ENCODE measurements at regions not wholly inside any gene's neighbourhood (a gene's known extent, or its start where the extent isn't known, plus 50 kb on each side); places are given as distances from the start of the nearest gene placed in this dataset.

GRCh38 chr3:193902607-193903511 is 233.1 kb upstream of the HES1 start:
- Histone ChIP-seq H3K36me3 (ENCODE audit: insufficient read depth, low read length) (no peaks in the 10 kb centered on the region), H3K27me3 (ENCODE audit: insufficient read depth, low read length, poor library complexity, severe bottlenecking) (no peaks in the 10 kb centered on the region), H3K9me3 (ENCODE audit: low read length) (no peaks in the 10 kb centered on the region), H3K4me3 (ENCODE audit: low read length) (no peak overlapping the region), H3K27ac (ENCODE audit: low read depth, low read length) (no peak overlapping the region), H3K4me1 (ENCODE audit: insufficient read depth, low read length) (no peaks in the 10 kb centered on the region)
- Mint-ChIP-seq H3K36me3 (no peaks in the 10 kb centered on the region), H3K9me3 (no peaks in the 10 kb centered on the region), H3K4me3 (no peak overlapping the region), H3K4me1 (no peaks in the 10 kb centered on the region), H3K27me3 (peaks cover 6 to 9% of the 10 kb centered on the region in 2 donors), H3K27ac (no peak overlapping the region)
- ChIA-PET CTCF (no interaction called here), POLR2A (no interaction called here)
- no peak for DNase-seq

DNA sequence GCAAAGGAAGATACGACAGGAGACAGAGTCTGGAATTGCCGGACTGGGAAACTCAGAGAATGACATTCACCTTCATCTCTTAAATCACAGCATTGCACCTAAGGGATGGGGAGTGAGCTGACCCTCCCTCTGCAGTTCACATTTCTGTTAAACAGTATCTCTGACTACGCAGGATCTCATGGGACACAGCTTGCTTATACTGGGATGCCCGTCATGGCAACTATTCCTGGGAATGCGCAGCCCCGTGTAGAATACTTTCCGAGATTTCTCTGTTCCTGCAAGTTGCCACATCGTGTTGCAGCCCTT is 232.5 kb upstream of the HES1 start:
- H3K9me3 Mint-ChIP-seq = no peaks in the 10 kb centered on the region
- peaks cover 3% of the 10 kb centered on the region for H3K4me1 ChIP-seq (ENCODE audit: insufficient read depth, low read length)
- CTCF ChIA-PET = no interaction called here
- peaks cover 6 to 9% of the 10 kb centered on the region in 2 donors for H3K27me3 Mint-ChIP-seq
- no peaks in the 10 kb centered on the region for H3K4me1 Mint-ChIP-seq
- no peaks in the 10 kb centered on the region for H3K36me3 Mint-ChIP-seq
- H3K27ac ChIP-seq (ENCODE audit: low read depth, low read length) = no peak overlapping the region
- no peaks in the 10 kb centered on the region for H3K27me3 ChIP-seq (ENCODE audit: insufficient read depth, low read length, poor library complexity, severe bottlenecking)
- no peak overlapping the region for H3K4me3 ChIP-seq (ENCODE audit: low read length)
- H3K4me3 Mint-ChIP-seq = no peak overlapping the region
- H3K36me3 ChIP-seq (ENCODE audit: insufficient read depth, low read length) = no peaks in the 10 kb centered on the region
- DNase-seq = no peak
- POLR2A ChIA-PET = no interaction called here
- no peak overlapping the region for H3K27ac Mint-ChIP-seq
- H3K9me3 ChIP-seq (ENCODE audit: low read length) = no peaks in the 10 kb centered on the region

- DNase-seq = no peak
- Histone ChIP-seq H3K27me3 (ENCODE audit: insufficient read depth, low read length, poor library complexity, severe bottlenecking) (no peaks in the 10 kb centered on the region), H3K9me3 (ENCODE audit: low read length) (no peaks in the 10 kb centered on the region), H3K27ac (ENCODE audit: low read depth, low read length) (no peak overlapping the region), H3K4me1 (ENCODE audit: insufficient read depth, low read length) (peaks cover 6% of the 10 kb centered on the region), H3K36me3 (ENCODE audit: insufficient read depth, low read length) (no peaks in the 10 kb centered on the region), H3K4me3 (ENCODE audit: low read length) (no peak overlapping the region)
- ChIA-PET POLR2A (no interaction called here), CTCF (no interaction called here)
- H3K4me1 Mint-ChIP-seq = no peaks in the 10 kb centered on the region
- no peak overlapping the region for H3K4me3 Mint-ChIP-seq
- H3K9me3 Mint-ChIP-seq = no peaks in the 10 kb centered on the region
- no peaks in the 10 kb centered on the region for H3K36me3 Mint-ChIP-seq
- H3K27me3 Mint-ChIP-seq = peaks cover 8 to 9% of the 10 kb centered on the region in 2 donors
- no peak overlapping the region for H3K27ac Mint-ChIP-seq
Observed at GRCh38 chr3:193903966-193904365, 232.0 kb upstream of the HES1 start.

GRCh38 chr3:193905541-193906396 is 230.2 kb upstream of the HES1 start:
- Mint-ChIP-seq H3K4me1 (peaks cover 0 to 10% (median 2%) of the 10 kb centered on the region in 3 donors), H3K36me3 (no peaks in the 10 kb centered on the region), H3K4me3 (no peak overlapping the region), H3K27ac (no peak overlapping the region), H3K27me3 (peaks cover 8 to 9% of the 10 kb centered on the region in 2 donors), H3K9me3 (no peaks in the 10 kb centered on the region)
- no peak overlapping the region for H3K4me3 ChIP-seq (ENCODE audit: low read length)
- no peaks in the 10 kb centered on the region for H3K9me3 ChIP-seq (ENCODE audit: low read length)
- ChIA-PET CTCF (no interaction called here), POLR2A (no interaction called here)
- no peak for DNase-seq
- H3K27ac ChIP-seq (ENCODE audit: low read depth, low read length) = no peak overlapping the region
- no peaks in the 10 kb centered on the region for H3K36me3 ChIP-seq (ENCODE audit: insufficient read depth, low read length)
- H3K27me3 ChIP-seq (ENCODE audit: insufficient read depth, low read length, poor library complexity, severe bottlenecking) = no peaks in the 10 kb centered on the region
- H3K4me1 ChIP-seq (ENCODE audit: insufficient read depth, low read length) = peaks cover 12% of the 10 kb centered on the region

GRCh38 chr3:193906849-193907410 is 229.0 kb upstream of the HES1 start:
- Mint-ChIP-seq H3K36me3 (no peaks in the 10 kb centered on the region), H3K4me3 (no peak overlapping the region), H3K4me1 (peaks cover 8 to 22% (median 8%) of the 10 kb centered on the region in 3 donors), H3K9me3 (no peaks in the 10 kb centered on the region), H3K27me3 (peaks cover 8 to 9% of the 10 kb centered on the region in 2 donors), H3K27ac (no peak overlapping the region)
- POLR2A ChIA-PET = no interaction called here
- no peak for DNase-seq
- CTCF ChIA-PET = no interaction called here
- Histone ChIP-seq H3K9me3 (ENCODE audit: low read length) (no peaks in the 10 kb centered on the region), H3K4me3 (ENCODE audit: low read length) (no peak overlapping the region), H3K4me1 (ENCODE audit: insufficient read depth, low read length) (peaks cover 24% of the 10 kb centered on the region), H3K36me3 (ENCODE audit: insufficient read depth, low read length) (no peaks in the 10 kb centered on the region), H3K27me3 (ENCODE audit: insufficient read depth, low read length, poor library complexity, severe bottlenecking) (no peaks in the 10 kb centered on the region), H3K27ac (ENCODE audit: low read depth, low read length) (no peak overlapping the region)

- Mint-ChIP-seq H3K27ac (no peak overlapping the region), H3K4me3 (no peak overlapping the region), H3K36me3 (no peaks in the 10 kb centered on the region), H3K4me1 (peaks cover 10 to 25% (median 10%) of the 10 kb centered on the region in 3 donors), H3K27me3 (peaks cover 8 to 9% of the 10 kb centered on the region in 2 donors), H3K9me3 (no peaks in the 10 kb centered on the region)
- no peak for DNase-seq
- no peak overlapping the region for H3K27ac ChIP-seq (ENCODE audit: low read depth, low read length)
- H3K4me1 ChIP-seq (ENCODE audit: insufficient read depth, low read length) = peaks cover 30% of the 10 kb centered on the region
- POLR2A ChIA-PET = no interaction called here
- H3K27me3 ChIP-seq (ENCODE audit: insufficient read depth, low read length, poor library complexity, severe bottlenecking) = no peaks in the 10 kb centered on the region
- H3K4me3 ChIP-seq (ENCODE audit: low read length) = no peak overlapping the region
- CTCF ChIA-PET = no interaction called here
- no peaks in the 10 kb centered on the region for H3K36me3 ChIP-seq (ENCODE audit: insufficient read depth, low read length)
- H3K9me3 ChIP-seq (ENCODE audit: low read length) = no peaks in the 10 kb centered on the region
Observed at GRCh38 chr3:193908181-193908744, 227.7 kb upstream of the HES1 start.

GRCh38 chr3:193909387-193909786 is 226.6 kb upstream of the HES1 start:
- H3K36me3 Mint-ChIP-seq = no peaks in the 10 kb centered on the region

GRCh38 chr3:193910310-193910709 is 225.6 kb upstream of the HES1 start:
- H3K27ac ChIP-seq (ENCODE audit: low read depth, low read length) = peak overlapping the region; percentile 66
- ChIA-PET CTCF (no interaction called here), POLR2A (no interaction called here)

More at GRCh38 chr3:193909387-193909786, 226.6 kb upstream of the HES1 start:
- POLR2A ChIA-PET = no interaction called here
- Histone ChIP-seq H3K27me3 (ENCODE audit: insufficient read depth, low read length, poor library complexity, severe bottlenecking) (no peaks in the 10 kb centered on the region), H3K9me3 (ENCODE audit: low read length) (no peaks in the 10 kb centered on the region), H3K4me1 (ENCODE audit: insufficient read depth, low read length) (peaks cover 30% of the 10 kb centered on the region), H3K27ac (ENCODE audit: low read depth, low read length) (no peak overlapping the region), H3K36me3 (ENCODE audit: insufficient read depth, low read length) (no peaks in the 10 kb centered on the region), H3K4me3 (ENCODE audit: low read length) (no peak overlapping the region)
- H3K4me1 Mint-ChIP-seq = peaks cover 10 to 25% (median 10%) of the 10 kb centered on the region in 3 donors
- no peak for DNase-seq
- H3K27ac Mint-ChIP-seq = no peak overlapping the region
- no peaks in the 10 kb centered on the region for H3K9me3 Mint-ChIP-seq
- peaks cover 3 to 5% of the 10 kb centered on the region in 2 donors for H3K27me3 Mint-ChIP-seq
- H3K4me3 Mint-ChIP-seq = no peak overlapping the region
- CTCF ChIA-PET = no interaction called here

More at GRCh38 chr3:193910310-193910709, 225.6 kb upstream of the HES1 start:
- H3K4me3 Mint-ChIP-seq = no peak overlapping the region
- Histone ChIP-seq H3K9me3 (ENCODE audit: low read length) (no peaks in the 10 kb centered on the region), H3K27me3 (ENCODE audit: insufficient read depth, low read length, poor library complexity, severe bottlenecking) (no peaks in the 10 kb centered on the region), H3K4me3 (ENCODE audit: low read length) (no peak overlapping the region), H3K4me1 (ENCODE audit: insufficient read depth, low read length) (peaks cover 30% of the 10 kb centered on the region), H3K36me3 (ENCODE audit: insufficient read depth, low read length) (no peaks in the 10 kb centered on the region)
- no peaks in the 10 kb centered on the region for H3K36me3 Mint-ChIP-seq
- peaks cover 10 to 25% (median 10%) of the 10 kb centered on the region in 3 donors for H3K4me1 Mint-ChIP-seq
- DNase-seq = no peak
- H3K27me3 Mint-ChIP-seq = peaks cover 0 to 5% of the 10 kb centered on the region in 2 donors
- peak overlapping the region in 1 of 8 donors; percentile 72 for H3K27ac Mint-ChIP-seq
- H3K9me3 Mint-ChIP-seq = no peaks in the 10 kb centered on the region

All from CD8-positive, alpha-beta memory T cell (primary cell).